T follicular helper cell (primary cell): ENCODE measurements at regions not wholly inside any gene's neighbourhood (a gene's known extent, or its start where the extent isn't known, plus 50 kb on each side); places are given as distances from the start of the nearest gene placed in this dataset.
"Not testable (repeated sequence)": the region's sequence is repeated elsewhere in the genome, so short reads cannot be mapped to it uniquely, and the experiment has no call there.

ENCODE experiments used
- DNase-seq: peaks from one replicate; pipeline ENCODE4 v3.0.0-alpha.2; 2020; ENCODE audit warnings: low read depth

DNA sequence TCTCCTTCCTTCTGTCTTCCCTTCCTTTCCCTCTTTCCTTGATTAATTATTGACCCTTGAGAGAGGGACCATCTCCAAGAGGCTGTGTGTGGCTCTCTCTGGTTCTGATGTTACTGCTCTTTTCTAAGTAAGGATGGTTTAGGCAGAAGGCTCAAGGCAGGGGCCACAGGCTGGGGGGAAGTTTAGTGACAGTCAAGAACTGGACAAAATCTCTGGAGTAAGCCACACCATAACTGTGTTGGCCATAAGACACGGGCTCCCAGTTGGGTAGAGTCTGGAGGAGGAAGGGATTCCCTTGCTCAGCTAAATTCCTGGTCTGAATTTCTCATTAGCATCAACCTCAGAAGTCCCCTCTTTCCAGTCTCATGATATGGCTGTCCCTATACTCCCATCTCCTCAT is 74.7 kb downstream of the BUD13 start:
- no peak for DNase-seq

DNA sequence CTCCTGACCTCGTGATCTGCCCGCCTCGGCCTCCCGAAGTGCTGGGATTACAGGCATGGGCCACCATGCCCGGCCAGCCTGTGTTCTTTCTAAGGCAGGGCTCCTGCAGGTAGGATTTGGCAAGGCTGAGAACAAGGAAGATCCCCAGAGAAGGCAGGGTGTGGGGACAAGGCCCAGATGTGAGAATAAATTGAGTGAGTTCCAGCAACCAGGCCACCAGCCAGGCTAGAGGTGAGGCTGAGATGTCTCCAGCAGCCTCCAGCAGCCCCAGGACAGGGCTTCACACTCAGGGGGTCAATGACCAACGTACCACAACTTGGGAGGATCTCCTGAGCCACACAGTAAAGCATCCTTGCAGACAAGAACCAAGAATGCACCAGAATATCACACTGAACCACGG is 75.1 kb downstream of the BUD13 start:
- no peak for DNase-seq

DNA sequence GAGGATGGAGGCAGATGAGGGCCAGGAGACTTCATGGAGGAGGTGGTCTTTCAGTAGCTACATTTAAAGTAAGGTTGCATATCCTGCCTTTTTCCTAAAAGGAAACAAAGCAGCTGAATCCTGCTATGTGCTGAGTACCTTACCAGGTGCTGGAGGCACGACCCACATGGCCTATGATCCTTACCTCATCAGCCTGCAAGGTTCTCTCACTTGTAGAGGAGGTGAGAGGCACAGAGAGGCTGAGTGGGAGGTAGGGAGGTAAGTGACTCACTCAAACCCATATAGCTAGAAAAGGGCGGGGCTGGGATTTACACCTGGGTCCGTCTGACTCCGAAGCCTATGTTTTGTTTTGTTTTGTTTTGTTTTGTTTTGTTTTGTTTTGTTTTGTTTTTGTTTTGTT is 75.8 kb downstream of the BUD13 start:
- DNase-seq = no peak

DNA sequence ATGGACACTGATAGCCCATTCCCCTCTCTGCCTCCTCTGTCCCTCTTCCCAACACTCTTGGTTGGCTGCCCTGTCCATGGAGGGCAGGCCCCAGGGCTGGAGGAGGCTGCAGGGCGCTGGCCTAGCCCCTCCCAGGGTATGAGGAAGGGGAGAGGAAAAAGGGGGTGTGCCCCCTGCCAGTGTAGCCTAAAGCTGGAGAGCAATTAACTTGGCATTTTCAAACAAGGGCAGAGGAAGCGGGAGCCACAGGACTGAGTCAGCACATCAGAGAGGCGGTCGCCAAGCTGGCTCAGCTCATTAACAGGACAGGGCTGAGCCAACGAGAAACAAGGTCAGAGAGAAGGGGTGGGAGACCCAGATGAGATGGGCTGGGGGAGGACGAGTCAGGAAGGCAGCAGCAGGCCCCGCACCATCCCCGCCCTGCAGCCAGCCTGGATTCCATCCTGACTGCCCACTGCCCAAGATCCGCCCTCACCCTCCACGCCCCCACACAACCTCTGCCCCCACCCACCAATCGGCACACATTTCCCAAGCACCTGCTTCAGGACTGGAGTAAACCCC is 76.3 kb downstream of the BUD13 start:
- no peak for DNase-seq

DNA sequence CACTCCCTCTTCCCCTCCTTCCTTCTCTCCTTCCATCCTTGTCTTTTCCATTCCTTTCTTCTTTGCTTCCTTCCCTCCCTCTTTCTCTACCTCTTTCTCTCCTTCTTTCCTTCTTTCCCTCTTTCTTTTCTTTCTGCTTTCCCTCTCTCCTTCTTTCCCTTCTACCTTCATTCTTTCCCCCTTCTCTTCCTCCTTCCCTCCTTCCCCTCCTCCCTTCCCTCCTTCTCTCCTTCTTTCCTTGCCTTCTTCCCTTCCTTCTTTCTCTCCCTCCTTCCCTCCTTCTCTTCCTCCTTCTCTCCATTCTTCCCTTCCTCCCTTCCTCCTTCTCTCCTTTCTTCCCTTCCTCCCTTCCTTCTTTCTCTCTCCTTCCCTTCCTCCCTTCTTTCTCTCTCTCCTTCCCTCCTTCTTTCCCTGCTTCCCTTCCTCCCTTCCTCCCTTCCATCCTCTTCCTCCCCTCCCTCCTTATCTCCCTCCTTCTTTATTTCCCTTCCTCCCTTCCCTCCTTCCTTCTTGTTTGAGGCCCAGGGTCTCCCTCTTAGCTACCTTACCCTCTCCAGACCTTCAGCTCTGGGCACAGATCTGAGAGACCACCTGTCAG is 77.0 kb downstream of the BUD13 start:
- DNase-seq = no peak

DNA sequence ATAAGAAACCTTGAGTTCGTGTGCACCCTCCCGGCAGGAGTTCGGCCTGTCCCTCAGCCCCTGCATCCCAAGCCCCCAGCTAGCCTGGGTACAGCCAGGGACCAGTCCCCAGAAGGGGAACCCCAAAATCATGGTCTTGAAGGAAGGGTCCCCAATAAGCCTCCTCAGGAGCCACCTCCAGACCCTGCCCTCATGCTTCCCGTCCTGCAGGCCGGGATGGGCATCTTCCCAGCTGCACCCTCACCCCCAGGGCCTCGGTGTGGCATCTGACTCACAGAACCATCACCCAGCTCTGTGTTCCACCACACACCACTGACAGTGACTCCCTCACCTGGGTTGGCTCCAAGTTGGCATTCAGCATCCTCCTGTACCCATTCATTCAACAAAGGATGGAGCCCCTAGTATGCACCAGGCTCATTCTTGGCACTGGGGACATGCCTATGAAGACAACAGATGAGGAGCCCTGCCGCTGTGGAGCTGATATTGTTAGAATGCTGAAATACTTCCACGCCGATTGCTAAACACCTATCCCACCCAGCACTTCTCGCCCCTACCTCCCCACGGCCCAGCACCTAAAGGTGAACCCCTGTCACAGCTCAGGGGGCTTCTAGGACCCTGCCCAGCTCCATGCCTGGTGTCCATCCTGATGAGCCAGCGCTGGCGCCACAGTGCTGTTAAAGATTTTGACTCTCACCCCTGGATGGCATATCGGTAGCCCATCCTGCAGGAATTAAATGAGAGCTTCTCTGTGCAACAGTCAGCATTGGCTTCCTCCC is 77.8 kb downstream of the BUD13 start:
- no peak for DNase-seq

DNA sequence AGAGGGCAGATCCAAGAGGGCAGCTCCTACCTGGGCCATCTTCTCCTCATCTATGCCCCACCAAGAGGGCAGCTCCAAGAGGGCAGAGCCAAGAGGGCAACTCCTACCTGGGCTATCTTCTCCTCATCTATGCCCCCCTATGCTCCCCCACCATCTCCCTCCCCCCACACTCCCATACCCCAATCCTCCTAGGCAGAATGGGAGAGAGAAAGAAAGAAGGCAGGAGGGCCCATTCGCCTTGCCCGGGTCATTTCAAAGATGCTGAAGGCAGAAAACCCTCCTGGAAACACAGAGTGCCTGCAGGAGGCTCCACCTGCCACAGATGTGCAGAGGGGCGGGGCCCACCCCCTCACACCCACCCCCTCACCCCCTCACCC is 78.5 kb downstream of the BUD13 start:
- DNase-seq = no peak

DNA sequence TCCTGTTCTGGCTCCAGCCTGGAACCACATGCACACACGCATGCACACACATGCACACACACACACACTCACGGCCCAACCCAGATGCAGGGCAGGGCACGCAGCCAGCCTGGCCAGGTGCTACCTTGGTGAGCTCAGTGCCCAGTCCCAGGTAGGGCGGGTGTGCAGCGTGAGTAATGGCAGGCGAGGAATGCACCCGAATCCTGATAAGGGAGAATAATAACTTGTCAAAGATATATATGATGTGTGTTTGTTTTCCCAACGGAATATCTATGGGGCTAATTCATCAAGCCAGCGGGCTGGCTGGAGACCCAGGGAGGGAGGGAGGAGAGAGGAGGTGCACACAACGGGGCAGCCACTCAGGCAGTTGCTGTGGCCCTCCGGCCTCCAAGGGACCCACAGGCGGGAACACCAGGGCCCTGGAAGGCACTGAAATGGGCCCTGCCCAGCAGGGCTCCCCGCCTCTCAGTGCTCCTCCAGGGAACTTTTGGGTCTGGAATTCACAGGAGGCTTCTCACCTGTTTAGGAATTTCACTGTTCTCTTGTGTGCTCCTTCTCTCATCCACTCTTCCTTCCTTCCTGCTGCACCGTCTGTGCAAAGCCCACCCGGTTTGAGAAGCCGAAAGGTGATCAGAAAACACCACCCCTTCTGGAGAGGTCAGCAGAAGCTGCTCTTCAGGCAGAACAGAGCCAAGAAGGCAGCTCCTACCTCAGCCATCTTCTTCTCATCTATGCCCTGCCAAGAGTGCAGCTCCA is 79.0 kb downstream of the BUD13 start:
- no peak for DNase-seq

DNA sequence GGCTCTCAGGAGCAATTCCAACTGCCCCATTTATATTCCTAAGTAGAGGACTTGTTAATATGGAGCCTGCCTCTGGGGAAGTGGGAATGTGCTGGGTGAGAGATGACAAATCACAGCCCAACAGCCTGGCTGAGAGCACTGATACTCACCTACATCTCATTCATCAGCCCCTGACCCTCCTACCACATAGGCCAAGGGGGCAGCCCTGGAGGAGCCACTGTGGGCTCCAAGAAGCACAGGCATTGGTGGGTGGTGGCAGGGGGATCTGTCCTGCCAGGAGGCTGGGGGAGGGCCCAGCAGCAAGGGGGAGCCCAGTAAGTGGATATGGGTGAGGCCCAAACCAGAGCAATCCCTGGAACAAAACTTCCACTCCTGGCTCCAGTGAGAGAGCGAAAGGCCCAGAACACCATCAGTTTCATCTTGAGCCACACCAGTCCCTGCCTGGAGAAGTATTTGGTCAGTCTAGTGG is 79.7 kb downstream of the BUD13 start:
- DNase-seq = no peak

DNA sequence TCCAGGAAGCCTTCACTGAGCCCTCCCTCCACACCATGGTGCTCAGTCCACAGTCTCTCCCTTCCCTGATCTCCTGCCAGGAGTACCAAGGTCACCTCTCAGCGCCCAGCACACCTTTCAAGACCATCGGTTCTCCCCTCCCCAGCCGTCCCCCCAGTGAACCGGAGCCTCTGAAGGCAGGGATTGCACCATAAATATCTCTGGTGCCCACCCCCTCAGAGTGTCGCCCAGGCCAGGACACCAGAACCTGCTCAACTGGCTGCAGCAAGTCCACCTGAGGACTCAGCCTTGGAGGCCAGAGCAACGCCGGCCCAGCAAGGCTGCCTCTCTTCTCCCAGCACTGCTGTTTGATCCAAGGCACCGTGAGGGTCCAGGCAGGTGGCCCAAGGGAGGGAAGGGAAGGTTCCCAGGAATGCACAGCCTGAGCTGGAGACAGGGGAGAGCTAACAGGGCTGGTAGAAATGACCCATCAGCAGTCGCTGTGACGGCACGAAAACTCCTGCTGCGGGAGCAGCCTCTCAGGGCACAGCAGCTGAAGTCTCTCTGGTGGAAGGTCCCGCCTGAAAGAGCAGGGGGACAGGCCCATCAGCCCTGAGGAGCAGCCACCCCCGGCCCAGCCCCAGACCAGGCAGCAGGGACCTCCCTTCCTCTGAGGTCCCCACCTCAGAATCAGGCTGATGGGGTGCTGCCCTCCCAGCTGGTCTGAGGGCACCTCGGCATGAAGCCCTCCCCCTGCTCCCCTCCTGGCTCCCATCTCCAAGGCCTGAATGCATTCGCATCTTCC is 80.3 kb downstream of the BUD13 start:
- no peak for DNase-seq

DNA sequence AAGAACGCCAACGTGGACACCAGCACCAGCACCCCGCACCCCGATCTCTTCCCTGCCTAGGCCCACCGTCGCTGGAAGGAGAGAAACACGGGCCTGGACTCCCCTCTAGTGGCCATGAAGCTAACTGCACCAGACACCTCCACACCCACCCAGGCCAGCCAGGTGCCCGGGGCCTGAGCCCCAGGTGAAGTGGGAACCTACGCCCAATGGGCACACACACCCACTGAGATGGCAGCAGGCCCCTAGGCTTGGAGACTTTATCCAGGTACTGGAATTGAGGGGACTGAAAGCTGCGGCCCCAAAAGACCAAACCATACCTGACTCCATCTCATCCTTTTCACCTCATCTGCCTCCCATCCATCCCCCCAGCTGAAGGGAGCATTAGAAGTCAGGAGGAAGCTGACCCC is 81.0 kb downstream of the BUD13 start:
- DNase-seq = peak; percentile 28

DNA sequence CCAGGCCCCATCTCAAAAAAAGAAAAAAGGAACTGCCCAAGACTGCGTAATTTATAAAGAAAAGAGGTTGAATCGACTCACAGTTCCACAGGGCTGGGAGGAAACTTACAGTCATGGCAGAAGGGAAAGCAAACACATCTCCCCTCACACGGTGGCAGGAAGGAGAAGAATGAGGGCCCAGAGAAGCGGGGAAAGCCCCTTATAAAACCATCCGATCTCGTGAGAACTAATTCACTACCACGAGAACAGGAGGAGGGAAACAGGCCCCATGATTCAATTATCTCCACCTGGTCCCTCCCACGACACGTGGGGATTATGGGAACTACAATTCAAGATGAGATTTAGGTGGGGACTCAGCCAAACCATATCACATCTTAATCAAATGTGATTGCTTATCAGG is 82.2 kb downstream of the BUD13 start:
- DNase-seq = no peak

DNA sequence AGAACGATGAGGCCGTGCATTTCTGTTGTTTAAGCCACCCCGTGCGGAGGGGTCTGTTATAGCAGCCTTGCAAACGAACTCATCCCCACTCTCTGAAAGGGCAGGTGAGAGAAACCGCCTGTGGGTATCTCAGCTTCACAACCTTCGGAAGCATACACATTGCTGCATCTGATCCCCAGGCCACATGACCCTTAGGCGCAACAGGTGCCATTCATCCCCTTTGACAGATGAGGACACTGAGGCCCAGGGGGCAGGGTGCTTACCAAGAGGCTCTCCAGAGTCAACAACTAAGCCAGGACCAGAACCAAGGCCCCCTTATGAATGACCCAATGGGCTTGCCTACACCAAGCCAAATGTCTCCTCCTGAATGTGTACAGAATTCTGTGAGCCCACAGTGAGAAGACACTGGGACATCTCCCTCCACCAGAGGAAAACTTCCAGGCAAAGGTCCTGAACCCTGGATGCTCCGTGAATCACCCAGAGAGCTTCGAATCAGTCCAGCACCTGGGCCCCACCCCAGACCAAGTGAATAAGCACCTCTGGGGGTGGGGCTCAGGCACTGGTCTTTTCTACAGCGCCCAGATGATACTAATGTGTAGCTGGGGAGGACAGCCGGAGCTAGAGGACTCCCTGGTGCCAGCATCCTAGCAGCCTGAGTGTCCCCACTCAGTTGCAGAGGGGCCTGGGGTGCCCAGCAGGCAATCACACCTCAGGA is 83.2 kb downstream of the BUD13 start:
- no peak for DNase-seq

DNA sequence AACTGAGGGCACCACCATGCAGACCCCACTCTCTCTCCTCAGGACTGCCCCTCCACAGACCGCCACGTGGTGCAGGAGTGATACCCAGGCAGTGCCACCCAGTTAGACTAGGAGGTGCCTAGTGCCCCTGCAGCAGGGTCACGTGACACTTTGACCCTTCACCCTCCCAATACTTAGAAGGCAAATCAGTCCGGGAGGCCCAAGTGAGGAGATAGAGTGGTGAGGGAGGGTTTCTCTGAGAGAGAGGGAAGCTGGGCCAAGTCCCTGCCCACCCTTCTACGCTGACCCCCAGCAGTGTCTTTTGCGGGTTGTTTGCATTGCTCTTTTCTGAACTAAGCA is 84.6 kb downstream of the BUD13 start:
- no peak for DNase-seq

DNA sequence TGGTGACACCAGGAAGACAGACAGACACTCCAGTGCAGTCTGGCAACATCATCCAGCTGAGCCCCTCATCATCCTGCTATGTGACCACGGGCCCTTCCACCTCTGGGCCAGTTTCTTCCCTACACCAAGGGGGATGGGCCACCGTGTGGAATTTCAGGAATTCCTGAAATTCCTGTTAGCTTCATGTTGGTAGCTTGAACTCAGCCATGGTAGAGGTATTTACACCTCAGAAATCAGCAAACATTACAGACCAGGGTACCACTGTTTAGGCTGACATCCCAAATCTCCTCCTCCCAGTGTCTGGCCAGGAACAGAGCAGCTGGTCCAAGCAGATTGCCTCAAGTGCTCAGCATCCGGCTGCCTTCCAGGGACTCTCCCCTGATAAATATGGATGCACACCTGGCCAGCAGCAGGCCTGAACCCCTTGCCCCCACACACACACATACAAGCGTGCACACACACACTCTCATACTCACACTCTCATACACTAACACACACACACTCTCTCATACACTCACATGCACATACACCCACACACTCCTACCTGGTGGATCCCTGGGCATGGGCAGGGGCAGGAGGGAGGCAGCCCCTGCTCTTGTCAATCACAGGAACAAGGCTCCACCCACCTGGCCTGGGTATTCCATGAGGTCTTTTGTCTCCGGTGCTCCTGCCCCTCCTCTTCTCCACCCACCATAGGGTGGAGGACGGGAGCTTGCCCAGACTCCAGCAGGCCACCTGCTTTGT is 85.2 kb downstream of the BUD13 start:
- no peak for DNase-seq

DNA sequence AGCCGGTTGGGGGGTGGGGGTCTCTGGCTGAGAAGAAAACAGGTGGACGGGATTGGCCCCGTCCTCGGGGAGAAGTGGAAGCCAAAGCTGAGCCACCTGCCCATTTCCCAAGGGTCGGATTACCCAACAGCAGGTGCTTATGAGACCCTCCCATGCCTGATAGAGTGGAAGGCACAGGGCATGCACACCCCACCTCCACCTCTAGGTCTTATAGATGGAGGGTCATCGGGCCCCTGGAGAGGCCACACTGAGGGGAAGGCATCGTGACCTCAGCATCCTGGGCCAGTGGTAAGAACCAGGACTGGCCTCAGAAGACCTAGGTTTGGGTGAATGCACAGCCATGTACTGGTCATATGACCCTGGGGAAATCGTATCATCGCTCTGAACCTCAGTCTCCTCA is 85.9 kb downstream of the BUD13 start:
- no peak for DNase-seq

DNA sequence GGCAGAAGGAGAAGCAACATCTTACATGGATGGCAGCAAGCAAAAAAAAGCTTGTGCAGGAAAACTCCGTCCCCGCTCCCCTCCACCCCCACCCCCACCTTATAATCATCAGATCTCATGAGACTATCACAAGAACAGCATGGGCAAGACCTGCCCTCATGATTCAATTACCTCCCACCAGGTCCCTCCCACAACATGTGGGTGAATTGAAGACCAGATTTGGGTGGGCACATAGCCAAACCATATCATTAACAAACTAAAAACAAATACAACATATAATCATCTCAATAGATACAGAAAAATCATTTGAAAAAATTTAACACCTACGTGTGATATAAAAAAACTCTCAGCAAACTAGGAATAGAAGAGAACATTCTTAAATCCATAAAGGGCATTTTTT is 88.8 kb downstream of the BUD13 start:
- DNase-seq = no peak

DNA sequence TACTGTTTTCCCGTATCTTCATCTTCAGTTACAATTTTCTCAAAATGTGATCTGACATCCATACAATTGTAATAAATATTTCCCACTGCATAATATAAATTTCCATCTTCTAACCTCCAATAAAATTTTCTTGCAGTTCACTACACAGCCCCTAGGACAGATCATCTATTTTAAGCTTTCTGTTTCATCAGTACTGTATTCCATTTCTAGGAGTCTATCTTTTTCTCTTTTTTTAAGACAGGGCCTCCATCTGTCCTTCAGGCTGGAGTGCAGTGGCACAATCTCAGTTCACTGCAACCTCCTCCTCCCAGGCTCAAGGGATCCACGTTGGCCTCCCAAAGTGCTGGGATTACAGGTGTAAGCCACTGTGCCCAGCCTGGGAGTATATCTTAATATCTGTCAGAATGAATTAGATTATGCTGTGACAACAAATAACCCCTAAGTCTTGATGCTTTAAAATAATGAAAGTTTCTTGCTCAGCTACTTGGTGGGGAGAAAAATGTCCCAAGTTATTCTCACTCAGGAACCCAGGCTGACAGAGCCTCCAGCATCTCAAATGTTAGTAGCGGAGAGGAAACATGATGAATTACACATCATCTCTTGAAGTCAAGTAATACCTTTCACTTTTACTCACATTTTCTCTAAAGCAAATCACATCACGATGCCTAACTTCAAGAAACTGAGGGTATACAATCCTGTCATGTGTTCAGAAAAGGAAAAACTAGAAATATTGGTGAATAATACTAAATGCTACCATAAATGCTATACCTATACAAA is 92.2 kb downstream of the BUD13 start:
- no peak for DNase-seq

DNA sequence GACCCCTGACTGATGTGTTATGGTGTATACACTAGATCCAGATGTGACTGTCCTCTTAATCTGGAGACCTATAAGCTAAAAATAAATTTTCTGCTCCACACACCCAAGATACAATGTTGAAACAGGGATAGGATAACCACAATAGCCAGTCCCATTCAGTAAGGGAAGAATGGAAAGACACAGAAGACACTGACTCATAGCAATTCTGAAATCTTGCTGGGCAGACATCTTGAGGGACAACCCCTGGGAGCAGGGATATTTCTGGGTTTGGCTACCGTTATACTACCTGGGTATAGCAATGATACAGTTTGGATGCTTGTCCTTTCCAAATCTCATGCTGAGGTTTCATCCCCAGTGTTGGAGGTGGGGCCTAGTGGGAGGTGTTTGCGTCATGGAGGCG is 93.9 kb downstream of the BUD13 start:
- no peak for DNase-seq

DNA sequence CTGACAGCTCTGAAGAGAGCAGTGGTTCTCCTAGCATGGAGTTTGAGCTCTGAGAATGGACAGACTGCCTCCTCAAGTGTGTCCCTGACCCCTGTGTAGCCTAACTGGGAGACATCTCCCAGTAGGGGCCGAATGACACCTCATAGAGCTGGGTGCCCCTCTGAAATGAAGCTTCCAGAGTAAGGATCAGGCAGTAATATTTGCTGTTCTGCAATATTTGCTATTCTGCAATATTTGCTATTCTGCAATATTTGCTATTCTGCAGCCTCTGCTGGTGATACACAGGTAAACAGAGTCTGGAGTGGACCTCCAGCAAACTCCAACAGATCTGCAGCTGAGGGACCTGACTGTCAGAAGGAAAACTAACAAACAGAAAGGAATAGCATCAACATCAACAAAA is 105.5 kb downstream of the BUD13 start:
- not testable (repeated sequence) for DNase-seq
